ENCODE measurements at regions not wholly inside any gene's neighbourhood (a gene's known extent, or its start where the extent isn't known, plus 50 kb on each side); places are given as distances from the start of the nearest gene placed in this dataset.
"Not testable (repeated sequence)": the region's sequence is repeated elsewhere in the genome, so short reads cannot be mapped to it uniquely, and the experiment has no call there.

DNA sequence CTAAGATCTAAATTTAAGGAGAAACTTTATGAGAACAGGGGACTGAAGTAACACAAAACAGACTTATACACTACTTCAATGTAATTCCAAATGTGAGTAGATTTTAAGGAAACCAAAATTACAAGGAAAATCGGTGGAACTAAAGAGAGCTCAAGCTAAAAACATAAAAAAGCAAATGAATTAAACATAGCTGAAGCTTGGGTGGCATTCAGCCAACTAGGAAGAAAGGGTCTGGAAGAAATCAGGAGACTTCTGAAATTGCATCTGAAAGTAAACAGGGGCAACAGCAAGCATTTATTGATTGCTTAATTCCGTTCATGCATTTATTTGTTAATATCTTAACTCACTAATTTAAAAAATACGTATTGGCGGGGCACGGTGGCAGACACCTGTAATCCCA, 727.3 kb upstream of the PKDCC start:
- ATAC-seq (no peak), DNase-seq (no peak)
- no peak overlapping the region for H3K4me3 ChIP-seq
- no peaks in the 10 kb centered on the region for H3K4me1 ChIP-seq
- H3K27ac ChIP-seq, result no peak overlapping the region
- intact Hi-C loops (cut with DNase I), result no loop called here
- TF ChIP-seq, protein P1, sequence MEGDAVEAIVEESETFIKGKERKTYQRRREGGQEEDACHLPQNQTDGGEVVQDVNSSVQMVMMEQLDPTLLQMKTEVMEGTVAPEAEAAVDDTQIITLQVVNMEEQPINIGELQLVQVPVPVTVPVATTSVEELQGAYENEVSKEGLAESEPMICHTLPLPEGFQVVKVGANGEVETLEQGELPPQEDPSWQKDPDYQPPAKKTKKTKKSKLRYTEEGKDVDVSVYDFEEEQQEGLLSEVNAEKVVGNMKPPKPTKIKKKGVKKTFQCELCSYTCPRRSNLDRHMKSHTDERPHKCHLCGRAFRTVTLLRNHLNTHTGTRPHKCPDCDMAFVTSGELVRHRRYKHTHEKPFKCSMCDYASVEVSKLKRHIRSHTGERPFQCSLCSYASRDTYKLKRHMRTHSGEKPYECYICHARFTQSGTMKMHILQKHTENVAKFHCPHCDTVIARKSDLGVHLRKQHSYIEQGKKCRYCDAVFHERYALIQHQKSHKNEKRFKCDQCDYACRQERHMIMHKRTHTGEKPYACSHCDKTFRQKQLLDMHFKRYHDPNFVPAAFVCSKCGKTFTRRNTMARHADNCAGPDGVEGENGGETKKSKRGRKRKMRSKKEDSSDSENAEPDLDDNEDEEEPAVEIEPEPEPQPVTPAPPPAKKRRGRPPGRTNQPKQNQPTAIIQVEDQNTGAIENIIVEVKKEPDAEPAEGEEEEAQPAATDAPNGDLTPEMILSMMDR (IDR thresholded peaks at IDR 0.05), result no peak
- H3K36me3 ChIP-seq (ENCODE audit: insufficient read depth in 1 of 2, low read depth in 1 of 2), result no peaks in the 10 kb centered on the region
- H3K27me3 ChIP-seq (ENCODE audit: insufficient read depth in 3 of 3, low read length in 2 of 3), result no peaks in the 10 kb centered on the region
- 82 to 88% (median 87%) methylated on average over 5 of the region's 5 CpGs for WGBS, 3 donors
- H3K9me3 ChIP-seq, result no peaks in the 10 kb centered on the region

DNA sequence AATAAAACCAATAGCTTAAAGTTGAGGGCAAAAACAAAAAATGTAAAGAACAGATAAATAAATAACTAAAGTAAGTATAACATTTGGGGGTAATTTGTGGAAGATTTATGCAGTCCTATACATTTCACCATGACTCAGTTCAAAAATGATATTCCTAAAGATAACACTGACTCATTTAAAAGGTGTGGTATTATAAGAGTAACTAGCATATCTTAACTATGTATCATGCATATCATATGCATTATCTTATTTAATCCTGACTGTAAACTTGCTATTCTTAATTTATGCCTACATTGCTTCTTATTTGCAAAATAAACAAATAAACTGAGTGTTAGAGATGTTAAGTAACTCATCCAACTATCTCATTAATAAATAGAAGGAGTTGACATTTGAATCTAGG, 726.5 kb upstream of the PKDCC start:
- intact Hi-C loops (cut with DNase I), result no loop called here
- H3K4me1 ChIP-seq, result no peaks in the 10 kb centered on the region
- ATAC-seq, result no peak
- no peaks in the 10 kb centered on the region for H3K9me3 ChIP-seq
- H3K4me3 ChIP-seq, result no peak overlapping the region
- no peak for DNase-seq
- no peaks in the 10 kb centered on the region for H3K27me3 ChIP-seq (ENCODE audit: insufficient read depth in 3 of 3, low read length in 2 of 3)
- no peak overlapping the region for H3K27ac ChIP-seq
- no peaks in the 10 kb centered on the region for H3K36me3 ChIP-seq (ENCODE audit: insufficient read depth in 1 of 2, low read depth in 1 of 2)
- TF ChIP-seq, protein P1 (IDR thresholded peaks at IDR 0.05), result no peak

DNA sequence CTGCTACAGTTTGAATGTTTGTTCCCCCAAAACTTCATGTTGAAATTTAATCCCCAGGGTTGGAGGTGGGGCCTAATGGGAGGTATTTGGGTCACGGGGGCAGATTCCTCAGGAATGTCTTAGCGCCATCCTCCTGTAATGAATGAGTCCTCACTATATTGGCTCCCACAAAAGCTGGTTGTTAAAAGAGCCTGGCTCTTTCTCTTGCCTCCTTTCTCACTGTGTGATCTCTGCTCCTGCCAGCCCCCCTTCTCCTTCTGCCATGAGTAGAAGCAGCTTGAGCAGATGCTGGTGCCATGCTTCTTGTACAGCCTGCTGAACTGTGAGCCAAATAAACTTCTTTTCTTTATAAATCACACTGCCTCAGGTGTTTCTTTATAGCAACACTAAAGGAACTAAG, 721.0 kb upstream of the PKDCC start:
- 41 to 66% (median 60%) methylated on average over 2 of the region's 2 CpGs for WGBS, 3 donors
- H3K9me3 ChIP-seq, result no peaks in the 10 kb centered on the region
- H3K4me3 ChIP-seq, result no peak overlapping the region
- no peaks in the 10 kb centered on the region for H3K27me3 ChIP-seq (ENCODE audit: insufficient read depth in 3 of 3, low read length in 2 of 3)
- intact Hi-C loops (cut with DNase I), result no loop called here
- no peak for ATAC-seq
- H3K27ac ChIP-seq, result no peak overlapping the region
- no peak for DNase-seq
- TF ChIP-seq, protein P1 (IDR thresholded peaks at IDR 0.05), result no peak
- no peaks in the 10 kb centered on the region for H3K36me3 ChIP-seq (ENCODE audit: insufficient read depth in 1 of 2, low read depth in 1 of 2)
- no peaks in the 10 kb centered on the region for H3K4me1 ChIP-seq

DNA sequence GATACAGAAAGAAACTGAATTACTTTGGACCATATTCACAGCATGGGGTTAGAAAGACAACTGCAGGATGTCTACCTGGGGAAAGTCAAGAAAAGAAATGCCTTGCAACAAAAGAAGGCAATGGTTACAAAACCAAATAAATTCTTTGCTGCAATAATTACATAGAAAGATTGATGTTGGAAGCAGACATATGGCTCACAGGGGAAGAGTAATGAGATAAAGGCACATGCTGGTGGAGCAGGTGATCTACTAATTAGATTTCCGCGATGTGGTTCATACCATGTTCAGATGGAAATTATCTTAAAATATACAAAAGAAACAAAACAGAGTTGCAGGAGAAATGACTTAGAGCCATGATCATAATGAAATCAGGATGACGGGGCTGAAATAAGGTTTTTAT, 718.8 kb upstream of the PKDCC start:
- H3K36me3 ChIP-seq (ENCODE audit: insufficient read depth in 1 of 2, low read depth in 1 of 2), result no peaks in the 10 kb centered on the region
- WGBS, 3 donors, result 61 to 90% (median 63%) methylated on average over 3 of the region's 3 CpGs
- no peak overlapping the region for H3K4me3 ChIP-seq
- DNase-seq (no peak), ATAC-seq (no peak)
- no peaks in the 10 kb centered on the region for H3K27me3 ChIP-seq (ENCODE audit: insufficient read depth in 3 of 3, low read length in 2 of 3)
- intact Hi-C loops (cut with DNase I), result no loop called here
- H3K9me3 ChIP-seq, result no peaks in the 10 kb centered on the region
- TF ChIP-seq, protein P1 (IDR thresholded peaks at IDR 0.05), result no peak
- H3K27ac ChIP-seq, result no peak overlapping the region
- no peaks in the 10 kb centered on the region for H3K4me1 ChIP-seq

DNA sequence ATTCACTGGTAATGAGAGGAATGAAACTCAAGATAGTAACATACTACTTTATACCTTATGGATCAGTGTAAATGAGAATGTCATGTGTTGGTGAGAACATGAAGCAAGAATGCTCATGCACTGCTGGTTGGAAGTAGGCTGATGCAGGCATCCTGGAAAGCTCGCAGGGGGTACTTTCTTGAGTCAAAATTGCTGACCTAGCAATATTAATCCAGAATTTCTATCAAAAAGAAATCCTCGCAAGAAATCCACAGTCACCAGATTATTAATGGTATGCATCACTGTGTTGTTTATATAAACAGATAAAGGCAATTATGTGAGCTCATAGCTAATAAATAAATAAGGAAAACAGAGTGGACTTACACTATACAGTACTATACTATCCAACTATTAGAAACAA, 713.7 kb upstream of the PKDCC start:
- WGBS, 3 donors, result 89 to 92% (median 90%) methylated on average over 2 of the region's 2 CpGs
- ATAC-seq (no peak), DNase-seq (no peak)
- Histone ChIP-seq H3K27me3 (ENCODE audit: insufficient read depth in 3 of 3, low read length in 2 of 3) (no peaks in the 10 kb centered on the region), H3K27ac (no peak overlapping the region), H3K36me3 (ENCODE audit: insufficient read depth in 1 of 2, low read depth in 1 of 2) (no peaks in the 10 kb centered on the region), H3K4me1 (no peaks in the 10 kb centered on the region), H3K4me3 (no peak overlapping the region), H3K9me3 (no peaks in the 10 kb centered on the region)
- intact Hi-C loops (cut with DNase I), result no loop called here
- TF ChIP-seq, protein P1 (IDR thresholded peaks at IDR 0.05), result no peak

DNA sequence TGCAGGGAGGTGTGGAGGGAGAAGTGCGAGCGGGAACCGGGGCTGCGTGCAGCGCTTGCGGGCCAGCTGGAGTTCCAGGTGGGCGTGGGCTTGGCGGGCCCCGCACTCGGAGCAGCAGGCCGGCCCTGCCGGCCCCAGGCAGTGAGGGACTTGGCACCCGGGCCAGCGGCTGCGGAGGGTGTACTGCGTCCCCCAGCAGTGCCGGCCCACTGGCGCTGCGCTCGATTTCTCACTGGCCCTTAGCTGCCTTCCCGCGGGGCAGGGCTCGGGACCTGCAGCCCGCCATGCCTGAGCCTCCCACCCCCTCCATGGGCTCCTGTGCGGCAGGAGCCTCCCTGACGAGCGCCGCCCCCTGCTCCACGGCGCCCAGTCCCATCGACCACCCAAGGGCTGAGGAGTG, 712.2 kb upstream of the PKDCC start:
- intact Hi-C loops (cut with DNase I); H3K27ac ChIP-seq; H3K27me3 ChIP-seq (ENCODE audit: insufficient read depth in 3 of 3, low read length in 2 of 3); H3K36me3 ChIP-seq (ENCODE audit: insufficient read depth in 1 of 2, low read depth in 1 of 2); ATAC-seq; H3K9me3 ChIP-seq; H3K4me3 ChIP-seq; H3K4me1 ChIP-seq: not testable (repeated sequence)
- peak in 1 of 2 donors; percentile 36 for DNase-seq
- 96 to 97% (median 97%) methylated on average over 20 to 31 of the region's 31 CpGs for WGBS, 3 donors
